Lower leg skin (tissue), 4 donors: ENCODE measurements at regions not wholly inside any gene's neighbourhood (a gene's known extent, or its start where the extent isn't known, plus 50 kb on each side); places are given as distances from the start of the nearest gene placed in this dataset.

Experiments used
- DNase-seq, 2 donors: peaks; one replicate each; pipeline ENCODE4 v3.0.0-alpha.2; 2019; ENCODE audit warnings: low spot score in 2 of 2
- H3K4me3 ChIP-seq: fragments of 200-600 bp; sonication (generic); 2 replicates; pipeline ENCODE4 v1.5.1; 2017; ENCODE audit warnings: mild to moderate bottlenecking, low read depth; ENCODE audit not compliant: poor library complexity, severe bottlenecking
- CTCF ChIP-seq, 3 donors: fragments of 450-650 bp; IDR thresholded peaks; one replicate each; pipeline ENCODE4 v1.5.1; 2016; ENCODE audit warnings: antibody characterized with exemption in 3 of 3, mild to moderate bottlenecking in 3 of 3, moderate library complexity in 2 of 3
- POLR2A ChIP-seq, 2 donors: fragments of 450-650 bp; IDR thresholded peaks; one replicate each; pipeline ENCODE4 v1.6.1; 2016 to 2017; ENCODE audit warnings: antibody characterized with exemption in 2 of 2, mild to moderate bottlenecking in 1 of 2, moderate library complexity in 1 of 2
- WGBS, 2 donors: methylation state at CpG; one replicate each; pipeline ENCODE4 v1.1.5; 2018; 5-methylcytosine and 5-hydroxymethylcytosine counted together
- intact Hi-C: fragments of 100-400 bp; cut with DNase I; formaldehyde crosslinking; loops from one replicate; pipeline ENCODE4 v1.15.0; 2023; ENCODE audit warnings: low total_unique reads

GRCh38 chr15:69520067-69520466 lies 67.4 kb downstream of the RPLP1 start:
- WGBS, 2 donors = 45 to 66% methylated on average over 1 of the region's 1 CpG
- intact Hi-C loops = no loop called here

GRCh38 chr15:69522361-69522760 lies 69.7 kb downstream of the RPLP1 start:
- DNase-seq = peak in 1 of 2 donors; percentile 53
- 92% methylated on average over 2 of the region's 2 CpGs for WGBS, 2 donors
- no peak overlapping the region for H3K4me3 ChIP-seq
- intact Hi-C loops = no loop called here
- TF ChIP-seq POLR2A (IDR thresholded peaks at IDR 0.05) = no peak
- no peak for TF ChIP-seq CTCF (IDR thresholded peaks at IDR 0.05)

More at GRCh38 chr15:69520067-69520466, 67.4 kb downstream of the RPLP1 start:
- TF ChIP-seq CTCF (IDR thresholded peaks at IDR 0.05) = no peak
- no peak for TF ChIP-seq POLR2A (IDR thresholded peaks at IDR 0.05)
- no peak overlapping the region for H3K4me3 ChIP-seq
- no peak for DNase-seq

GRCh38 chr15:69523010-69524001 lies 70.7 kb downstream of the RPLP1 start:
- TF ChIP-seq CTCF (IDR thresholded peaks at IDR 0.05) (no peak), POLR2A (IDR thresholded peaks at IDR 0.05) (no peak)
- WGBS, 2 donors = 83 to 85% methylated on average over 5 of the region's 5 CpGs
- peak; percentile 46 to 91 for DNase-seq
- intact Hi-C loops = no loop called here
- H3K4me3 ChIP-seq = no peak overlapping the region

- intact Hi-C loops = no loop called here
- WGBS, 2 donors = 49 to 58% methylated on average over 6 of the region's 6 CpGs
- H3K4me3 ChIP-seq = no peak overlapping the region
- DNase-seq = peak in 1 of 2 donors; percentile 58
- TF ChIP-seq CTCF (IDR thresholded peaks at IDR 0.05) (no peak), POLR2A (IDR thresholded peaks at IDR 0.05) (no peak)
These were observed 71.7 kb downstream of the RPLP1 start for GRCh38 chr15:69524296-69524695.

GRCh38 chr15:69524814-69525213 lies 72.2 kb downstream of the RPLP1 start:
- intact Hi-C loops = no loop called here
- TF ChIP-seq CTCF (IDR thresholded peaks at IDR 0.05) (no peak), POLR2A (IDR thresholded peaks at IDR 0.05) (no peak)
- DNase-seq = peak in 1 of 2 donors; percentile 54
- H3K4me3 ChIP-seq = no peak overlapping the region
- WGBS, 2 donors = 39 to 40% methylated on average over 7 of the region's 7 CpGs
